ENCODE measurements at regions not wholly inside any gene's neighbourhood (a gene's known extent, or its start where the extent isn't known, plus 50 kb on each side); places are given as distances from the start of the nearest gene placed in this dataset.
"Not testable (repeated sequence)": the region's sequence is repeated elsewhere in the genome, so short reads cannot be mapped to it uniquely, and the experiment has no call there.

- Histone ChIP-seq H3K4me3 (ENCODE audit: low read length) (no peak overlapping the region), H3K27ac (ENCODE audit: low read length) (no peak overlapping the region), H3K9me3 (ENCODE audit: control insufficient read depth, low read depth, low read length) (no peaks in the 10 kb centered on the region), H3K27me3 (ENCODE audit: control insufficient read depth, insufficient read depth, low read length) (no peaks in the 10 kb centered on the region), H3K4me1 (ENCODE audit: control insufficient read depth, insufficient read depth, low read length) (no peaks in the 10 kb centered on the region), H3K36me3 (ENCODE audit: control insufficient read depth, insufficient read depth, low read length) (no peaks in the 10 kb centered on the region)
- DNase-seq, result no peak
- no CpG with 5 or more reads among the region's 2 CpGs for WGBS (ENCODE audit: insufficient coverage, low lambda C conversion rate)
Measured at GRCh38 chr1:189125694-189126093, 1352.0 kb downstream of the BRINP3 start.

- Histone ChIP-seq H3K9me3 (ENCODE audit: control insufficient read depth, low read depth, low read length) (no peaks in the 10 kb centered on the region), H3K4me3 (ENCODE audit: low read length) (no peak overlapping the region), H3K27ac (ENCODE audit: low read length) (no peak overlapping the region), H3K27me3 (ENCODE audit: control insufficient read depth, insufficient read depth, low read length) (no peaks in the 10 kb centered on the region), H3K4me1 (ENCODE audit: control insufficient read depth, insufficient read depth, low read length) (no peaks in the 10 kb centered on the region), H3K36me3 (ENCODE audit: control insufficient read depth, insufficient read depth, low read length) (no peaks in the 10 kb centered on the region)
- WGBS (ENCODE audit: insufficient coverage, low lambda C conversion rate), result 100% methylated on average over 3 of the region's 3 CpGs
- no peak for DNase-seq
Measured at GRCh38 chr1:189131576-189131975, 1346.1 kb downstream of the BRINP3 start.

GRCh38 chr1:189139748-189140147 is 1337.9 kb downstream of the BRINP3 start:
- H3K9me3 ChIP-seq (ENCODE audit: control insufficient read depth, low read depth, low read length), result peaks cover 10% of the 10 kb centered on the region
- not testable (repeated sequence) for H3K4me1 ChIP-seq (ENCODE audit: control insufficient read depth, insufficient read depth, low read length); H3K36me3 ChIP-seq (ENCODE audit: control insufficient read depth, insufficient read depth, low read length); DNase-seq; H3K27me3 ChIP-seq (ENCODE audit: control insufficient read depth, insufficient read depth, low read length); H3K27ac ChIP-seq (ENCODE audit: low read length); H3K4me3 ChIP-seq (ENCODE audit: low read length)
- WGBS (ENCODE audit: insufficient coverage, low lambda C conversion rate), result no CpG with 5 or more reads among the region's 29 CpGs

- H3K4me3 ChIP-seq (ENCODE audit: low read length), result no peak overlapping the region
- no peaks in the 10 kb centered on the region for H3K4me1 ChIP-seq (ENCODE audit: control insufficient read depth, insufficient read depth, low read length)
- H3K36me3 ChIP-seq (ENCODE audit: control insufficient read depth, insufficient read depth, low read length), result no peaks in the 10 kb centered on the region
- no peaks in the 10 kb centered on the region for H3K27me3 ChIP-seq (ENCODE audit: control insufficient read depth, insufficient read depth, low read length)
- no CpG with 5 or more reads among the region's 2 CpGs for WGBS (ENCODE audit: insufficient coverage, low lambda C conversion rate)
- no peak for DNase-seq
- H3K27ac ChIP-seq (ENCODE audit: low read length), result no peak overlapping the region
- H3K9me3 ChIP-seq (ENCODE audit: control insufficient read depth, low read depth, low read length), result peaks cover 10% of the 10 kb centered on the region
Measured at GRCh38 chr1:189141056-189141455, 1336.6 kb downstream of the BRINP3 start.

GRCh38 chr1:189149547-189150375 is 1327.9 kb downstream of the BRINP3 start:
- H3K4me3 ChIP-seq (ENCODE audit: low read length), result peak overlapping the region; percentile 24
- no peaks in the 10 kb centered on the region for H3K4me1 ChIP-seq (ENCODE audit: control insufficient read depth, insufficient read depth, low read length)
- no peaks in the 10 kb centered on the region for H3K27me3 ChIP-seq (ENCODE audit: control insufficient read depth, insufficient read depth, low read length)
- no peak for DNase-seq
- 100% methylated on average over 2 of the region's 21 CpGs for WGBS (ENCODE audit: insufficient coverage, low lambda C conversion rate)
- H3K36me3 ChIP-seq (ENCODE audit: control insufficient read depth, insufficient read depth, low read length), result no peaks in the 10 kb centered on the region
- no peaks in the 10 kb centered on the region for H3K9me3 ChIP-seq (ENCODE audit: control insufficient read depth, low read depth, low read length)
- no peak overlapping the region for H3K27ac ChIP-seq (ENCODE audit: low read length)

- H3K27ac ChIP-seq (ENCODE audit: low read length), result no peak overlapping the region
- DNase-seq, result no peak
- no peaks in the 10 kb centered on the region for H3K36me3 ChIP-seq (ENCODE audit: control insufficient read depth, insufficient read depth, low read length)
- H3K4me3 ChIP-seq (ENCODE audit: low read length), result no peak overlapping the region
- no peaks in the 10 kb centered on the region for H3K4me1 ChIP-seq (ENCODE audit: control insufficient read depth, insufficient read depth, low read length)
- H3K9me3 ChIP-seq (ENCODE audit: control insufficient read depth, low read depth, low read length), result no peaks in the 10 kb centered on the region
- 100% methylated on average over 3 of the region's 6 CpGs for WGBS (ENCODE audit: insufficient coverage, low lambda C conversion rate)
- no peaks in the 10 kb centered on the region for H3K27me3 ChIP-seq (ENCODE audit: control insufficient read depth, insufficient read depth, low read length)
Measured at GRCh38 chr1:189150624-189151023, 1327.0 kb downstream of the BRINP3 start.

- no peak overlapping the region for H3K4me3 ChIP-seq (ENCODE audit: low read length)
- no peaks in the 10 kb centered on the region for H3K27me3 ChIP-seq (ENCODE audit: control insufficient read depth, insufficient read depth, low read length)
- H3K9me3 ChIP-seq (ENCODE audit: control insufficient read depth, low read depth, low read length), result no peaks in the 10 kb centered on the region
- DNase-seq, result no peak
- H3K36me3 ChIP-seq (ENCODE audit: control insufficient read depth, insufficient read depth, low read length), result no peaks in the 10 kb centered on the region
- H3K4me1 ChIP-seq (ENCODE audit: control insufficient read depth, insufficient read depth, low read length), result no peaks in the 10 kb centered on the region
- H3K27ac ChIP-seq (ENCODE audit: low read length), result no peak overlapping the region
- WGBS (ENCODE audit: insufficient coverage, low lambda C conversion rate), result 85% methylated on average over 2 of the region's 2 CpGs
Measured at GRCh38 chr1:189151361-189151760, 1326.3 kb downstream of the BRINP3 start.

- H3K4me3 ChIP-seq (ENCODE audit: low read length), result no peak overlapping the region
- H3K9me3 ChIP-seq (ENCODE audit: control insufficient read depth, low read depth, low read length), result no peaks in the 10 kb centered on the region
- 86% methylated on average over 1 of the region's 1 CpG for WGBS (ENCODE audit: insufficient coverage, low lambda C conversion rate)
- no peak overlapping the region for H3K27ac ChIP-seq (ENCODE audit: low read length)
- H3K27me3 ChIP-seq (ENCODE audit: control insufficient read depth, insufficient read depth, low read length), result no peaks in the 10 kb centered on the region
- DNase-seq, result no peak
- no peaks in the 10 kb centered on the region for H3K36me3 ChIP-seq (ENCODE audit: control insufficient read depth, insufficient read depth, low read length)
- H3K4me1 ChIP-seq (ENCODE audit: control insufficient read depth, insufficient read depth, low read length), result no peaks in the 10 kb centered on the region
Measured at GRCh38 chr1:189152685-189153084, 1325.0 kb downstream of the BRINP3 start.

- WGBS (ENCODE audit: insufficient coverage, low lambda C conversion rate), result 80% methylated on average over 2 of the region's 6 CpGs
- Histone ChIP-seq H3K9me3 (ENCODE audit: control insufficient read depth, low read depth, low read length) (no peaks in the 10 kb centered on the region), H3K27me3 (ENCODE audit: control insufficient read depth, insufficient read depth, low read length) (no peaks in the 10 kb centered on the region), H3K4me3 (ENCODE audit: low read length) (no peak overlapping the region), H3K27ac (ENCODE audit: low read length) (no peak overlapping the region), H3K36me3 (ENCODE audit: control insufficient read depth, insufficient read depth, low read length) (no peaks in the 10 kb centered on the region), H3K4me1 (ENCODE audit: control insufficient read depth, insufficient read depth, low read length) (no peaks in the 10 kb centered on the region)
- DNase-seq, result no peak
Measured at GRCh38 chr1:189158155-189158554, 1319.5 kb downstream of the BRINP3 start.

GRCh38 chr1:189175889-189176288 is 1301.8 kb downstream of the BRINP3 start:
- WGBS (ENCODE audit: insufficient coverage, low lambda C conversion rate), result 75% methylated on average over 1 of the region's 1 CpG
- no peaks in the 10 kb centered on the region for H3K27me3 ChIP-seq (ENCODE audit: control insufficient read depth, insufficient read depth, low read length)

GRCh38 chr1:189180057-189180456 is 1297.6 kb downstream of the BRINP3 start:
- Histone ChIP-seq H3K4me1 (ENCODE audit: control insufficient read depth, insufficient read depth, low read length) (no peaks in the 10 kb centered on the region), H3K27ac (ENCODE audit: low read length) (no peak overlapping the region), H3K4me3 (ENCODE audit: low read length) (no peak overlapping the region), H3K36me3 (ENCODE audit: control insufficient read depth, insufficient read depth, low read length) (no peaks in the 10 kb centered on the region), H3K27me3 (ENCODE audit: control insufficient read depth, insufficient read depth, low read length) (no peaks in the 10 kb centered on the region), H3K9me3 (ENCODE audit: control insufficient read depth, low read depth, low read length) (no peaks in the 10 kb centered on the region)
- DNase-seq, result no peak

More at GRCh38 chr1:189175889-189176288, 1301.8 kb downstream of the BRINP3 start:
- H3K4me3 ChIP-seq (ENCODE audit: low read length), result no peak overlapping the region
- no peak overlapping the region for H3K27ac ChIP-seq (ENCODE audit: low read length)
- H3K9me3 ChIP-seq (ENCODE audit: control insufficient read depth, low read depth, low read length), result no peaks in the 10 kb centered on the region
- no peak for DNase-seq
- no peaks in the 10 kb centered on the region for H3K36me3 ChIP-seq (ENCODE audit: control insufficient read depth, insufficient read depth, low read length)
- no peaks in the 10 kb centered on the region for H3K4me1 ChIP-seq (ENCODE audit: control insufficient read depth, insufficient read depth, low read length)
